IMR-90 (cell line): ENCODE measurements at regions not wholly inside any gene's neighbourhood (a gene's known extent, or its start where the extent isn't known, plus 50 kb on each side); places are given as distances from the start of the nearest gene placed in this dataset.

Experiments
- ATAC-seq: fragments of 200-7000 bp; cut with Tn5 transposase; 2 replicates; pipeline ENCODE4 v1.9.1; 2020; ENCODE audit warnings: low read depth, mild to moderate bottlenecking, moderate library complexity
- BruUV-seq: library from RNA; stranded (reverse); fragments of 400-500 nt; replicated peaks from 2 replicates; lab custom pipeline; 2021; lab: Mats Ljungman, UMichigan
- CTCF ChIA-PET: fragments of 300-600 bp; formaldehyde crosslinking; extraction: SDS; loops from one replicate; lab custom pipeline; 2021; ENCODE audit warnings: antibody characterized with exemption; lab: Yijun Ruan, JAX
- POLR2A ChIA-PET: fragments of 300-600 bp; sonication (Branson Sonifier 250); formaldehyde crosslinking; loops from one replicate; lab custom pipeline; 2022; ENCODE audit warnings: antibody characterized with exemption; ENCODE audit not compliant: unreplicated experiment; lab: Charles Lee
- DNase-seq: peaks from one replicate; pipeline ENCODE4 v3.0.0; 2013
- H2AFZ ChIP-seq: replicated peaks from 2 replicates; pipeline ENCODE3; 2013; ENCODE audit warnings: low read length, mild to moderate bottlenecking; ENCODE audit not compliant: poor library complexity
- H2AK5ac ChIP-seq: 2 replicates; pipeline ENCODE4 v1.6.1; 2013; ENCODE audit warnings: low read depth, low read length, inconsistent platforms
- H2AK9ac ChIP-seq: replicated peaks from 2 replicates; pipeline ENCODE3; 2013; ENCODE audit warnings: mild to moderate bottlenecking, low read depth, low read length, moderate library complexity; ENCODE audit not compliant: poor library complexity
- H2BK120ac ChIP-seq: 2 replicates; pipeline ENCODE4 v1.6.1; 2013; ENCODE audit warnings: low read depth, low read length, inconsistent platforms
- H2BK15ac ChIP-seq: 3 replicates; pipeline ENCODE4 v1.6.1; 2013; ENCODE audit warnings: low read depth, low read length, inconsistent platforms
- H2BK20ac ChIP-seq: 2 replicates; pipeline ENCODE4 v1.6.1; 2013; ENCODE audit warnings: low read depth, mild to moderate bottlenecking, inconsistent platforms, low read length, moderate library complexity
- H2BK5ac ChIP-seq: 2 replicates; pipeline ENCODE4 v1.6.1; 2013; ENCODE audit warnings: mild to moderate bottlenecking, low read depth, low read length, inconsistent platforms; ENCODE audit not compliant: poor library complexity, severe bottlenecking
- H3K14ac ChIP-seq: replicated peaks from 2 replicates; pipeline ENCODE4 v1.6.1; 2013; ENCODE audit warnings: low read depth, low read length, inconsistent platforms
- H3K18ac ChIP-seq: 2 replicates; pipeline ENCODE4 v1.6.1; 2013; ENCODE audit warnings: low read depth, low read length, control low read depth
- H3K23ac ChIP-seq: 2 replicates; pipeline ENCODE4 v1.6.1; 2013; ENCODE audit warnings: low read depth, low read length, inconsistent platforms
- H3K27ac ChIP-seq: 2 replicates; pipeline ENCODE4 v1.5.1; 2013; ENCODE audit warnings: mild to moderate bottlenecking, control low read depth, low read length; ENCODE audit not compliant: insufficient read depth
- H3K27me3 ChIP-seq: 2 replicates; pipeline ENCODE4 v1.6.1; 2013; ENCODE audit warnings: low read length; ENCODE audit not compliant: control insufficient read depth, insufficient read depth
- H3K36me3 ChIP-seq: 2 replicates; pipeline ENCODE4 v1.6.1; 2013; ENCODE audit warnings: low read length, mixed read lengths; ENCODE audit not compliant: control insufficient read depth, insufficient read depth
- H3K4ac ChIP-seq: 2 replicates; pipeline ENCODE4 v1.6.1; 2013; ENCODE audit warnings: low read depth, low read length, inconsistent platforms
- H3K4me1 ChIP-seq: 2 replicates; pipeline ENCODE4 v1.6.1; 2013; ENCODE audit warnings: low read length, mixed read lengths; ENCODE audit not compliant: control insufficient read depth, insufficient read depth
- H3K4me2 ChIP-seq: 2 replicates; pipeline ENCODE4 v1.6.1; 2013; ENCODE audit warnings: low read depth, mild to moderate bottlenecking, control low read depth, low read length, moderate library complexity
- H3K4me3 ChIP-seq: 2 replicates; pipeline ENCODE4 v1.5.1; 2013; ENCODE audit warnings: low read depth, mild to moderate bottlenecking, control low read depth, low read length, moderate library complexity; ENCODE audit not compliant: insufficient read depth
- H3K56ac ChIP-seq: 2 replicates; pipeline ENCODE4 v1.6.1; 2013; ENCODE audit warnings: low read length, inconsistent platforms; ENCODE audit not compliant: insufficient read depth; ENCODE audit errors: extremely low read depth
- H3K79me1 ChIP-seq, 2 experiments: 2 replicates each; pipeline ENCODE4 v1.6.1; 2013; ENCODE audit warnings: low read length in 2 of 2, inconsistent platforms in 1 of 2, low read depth in 1 of 2
- H3K9ac ChIP-seq: 2 replicates; pipeline ENCODE4 v1.6.1; 2013; ENCODE audit warnings: low read depth, low read length, control low read depth
- H3K9me1 ChIP-seq: 2 replicates; pipeline ENCODE4 v1.6.1; 2013; ENCODE audit warnings: low read length, inconsistent platforms; ENCODE audit not compliant: insufficient read depth
- H3K9me3 ChIP-seq: 2 replicates; pipeline ENCODE4 v1.6.1; 2013; ENCODE audit warnings: low read length; ENCODE audit not compliant: control insufficient read depth, insufficient read depth
- H4K20me1 ChIP-seq: 2 replicates; pipeline ENCODE4 v1.6.1; 2013; ENCODE audit warnings: low read length, inconsistent platforms; ENCODE audit not compliant: insufficient read depth
- H4K5ac ChIP-seq: 2 replicates; pipeline ENCODE4 v1.6.1; 2013; ENCODE audit warnings: mild to moderate bottlenecking, low read depth, low read length, control low read depth
- H4K8ac ChIP-seq, 2 experiments: 2 replicates each; pipeline ENCODE4 v1.6.1; 2013; ENCODE audit warnings: low read depth in 2 of 2, low read length in 2 of 2, control low read depth in 1 of 2, inconsistent platforms in 1 of 2
- H4K91ac ChIP-seq: 2 replicates; pipeline ENCODE4 v1.6.1; 2013; ENCODE audit warnings: low read depth, low read length, inconsistent platforms; ENCODE audit not compliant: insufficient read depth
- BHLHE40 ChIP-seq: fragments of 150-350 bp; IDR thresholded peaks from 2 replicates; pipeline ENCODE4 v1.6.1; 2016; ENCODE audit warnings: mild to moderate bottlenecking, low read depth, low read length
- MAFK ChIP-seq: IDR thresholded peaks from 2 replicates; pipeline ENCODE4 v1.6.1; 2012; ENCODE audit warnings: low read depth, low read length, improper control_type of control experiment
- whole genome bisulfite sequencing, 2 experiments: methylation state at CpG; one replicate each; pipeline versions ENCODE4 v1.1.5 to v1.1.7; 2013; ENCODE audit warnings: missing lambda C conversion rate in 2 of 2; ENCODE audit not compliant: insufficient read length in 1 of 2; ENCODE audit errors: extremely low coverage in 2 of 2; 5-methylcytosine and 5-hydroxymethylcytosine counted together
- dilution Hi-C: fragments of 300-500 bp; cut with HindIII; formaldehyde crosslinking; loops from one replicate; pipeline ENCODE4 v1.14.3; 2018; ENCODE audit warnings: low sequenced_read_pairs; ENCODE audit not compliant: unreplicated experiment
- in situ Hi-C: fragments of 300-500 bp; cut with MboI; formaldehyde crosslinking; loops from 3 replicates; pipeline ENCODE4 v1.14.3; 2019; ENCODE audit warnings: low sequenced_read_pairs, inconsistent platforms, mixed read lengths
- intact Hi-C: fragments of 100-400 bp; cut with micrococcal nuclease; formaldehyde crosslinking; loops from 2 replicates; pipeline ENCODE4 v1.10.0; 2022

DNA sequence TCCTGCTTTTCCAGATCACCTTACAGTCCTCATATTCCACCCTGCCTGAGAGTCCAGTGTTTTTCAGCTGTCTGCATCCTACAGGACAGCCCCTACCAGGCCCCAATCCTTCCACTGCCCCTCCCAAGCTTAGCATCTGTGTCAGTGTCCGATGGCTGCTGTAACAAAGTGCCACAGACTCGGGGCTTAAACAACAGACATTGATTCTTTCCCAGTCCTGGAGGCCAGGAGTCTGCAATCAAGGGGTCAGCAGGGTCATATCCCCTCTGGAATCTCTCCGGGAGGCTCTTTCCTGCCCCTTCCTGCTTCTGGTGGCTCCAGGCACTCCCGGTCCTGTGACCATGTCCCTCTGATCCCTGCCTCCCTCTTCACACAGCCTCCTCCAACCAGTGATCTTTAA, 396.6 kb upstream of the MAP3K7 start:
- Histone ChIP-seq H2AFZ (no peak overlapping the region), H4K8ac (no peak overlapping the region)
- no TSS peak for BruUV-seq

More for the DNA sequence above, 396.6 kb upstream of the MAP3K7 start:
- H2BK120ac ChIP-seq: no peak overlapping the region
- H3K4ac ChIP-seq: no peak overlapping the region
- H3K9me1 ChIP-seq: no peaks in the 10 kb centered on the region
- ChIA-PET CTCF (no interaction called here), POLR2A (interaction anchor here (0.6 kb wide), 1 partner anchor 452 kb away, joined by 9 read pairs; no protein-coding TSS in a partner anchor)
- H3K18ac ChIP-seq: no peak overlapping the region
- TF ChIP-seq BHLHE40: no peak
- TF ChIP-seq MAFK: no peak
- no peak overlapping the region for H4K91ac ChIP-seq
- no peaks in the 10 kb centered on the region for H3K9me3 ChIP-seq
- H4K5ac ChIP-seq: no peak overlapping the region
- no peak overlapping the region for H3K23ac ChIP-seq
- no peaks in the 10 kb centered on the region for H3K4me1 ChIP-seq
- in situ Hi-C loops (no loop called here), dilution Hi-C loops (no loop called here), intact Hi-C loops (no loop called here)
- no peak overlapping the region for H3K9ac ChIP-seq
- H3K27me3 ChIP-seq: no peaks in the 10 kb centered on the region
- H2BK15ac ChIP-seq: no peak overlapping the region
- H2BK20ac ChIP-seq: no peak overlapping the region
- H2AK5ac ChIP-seq: no peak overlapping the region
- ATAC-seq (no peak), DNase-seq (no peak)
- H3K79me1 ChIP-seq: no peaks in the 10 kb centered on the region
- no peak overlapping the region for H3K4me3 ChIP-seq
- no peaks in the 10 kb centered on the region for H4K20me1 ChIP-seq
- WGBS, 2 experiments: 27% methylated on average over 2 of the region's 4 CpGs; no CpG with 5 or more reads in 1 of the 2 experiments
- H3K56ac ChIP-seq: no peak overlapping the region
- H3K4me2 ChIP-seq: no peak overlapping the region
- no peak overlapping the region for H2BK5ac ChIP-seq
- no peak overlapping the region for H3K14ac ChIP-seq
- no peaks in the 10 kb centered on the region for H3K36me3 ChIP-seq
- H3K27ac ChIP-seq: no peak overlapping the region
- H2AK9ac ChIP-seq: no peak overlapping the region
